ENCODE measurements at regions not wholly inside any gene's neighbourhood (a gene's known extent, or its start where the extent isn't known, plus 50 kb on each side); places are given as distances from the start of the nearest gene placed in this dataset.

GRCh38 chr17:53101706-53102105 is 721.0 kb upstream of the KIF2B start:
- TF ChIP-seq CTCF (conservative IDR thresholded peaks at IDR 0.05; ENCODE audit: low read length) = no peak
- no peak for DNase-seq (ENCODE audit: low read depth)

GRCh38 chr17:53100126-53100525 is 722.6 kb upstream of the KIF2B start:
- no peak overlapping the region for H3K4me3 ChIP-seq (ENCODE audit: low read length)
- no peak for DNase-seq (ENCODE audit: low read depth)
- no peak for TF ChIP-seq CTCF (conservative IDR thresholded peaks at IDR 0.05; ENCODE audit: low read length)

More at GRCh38 chr17:53101706-53102105, 721.0 kb upstream of the KIF2B start:
- H3K4me3 ChIP-seq (ENCODE audit: low read length) = no peak overlapping the region

GRCh38 chr17:53093391-53093790 is 729.3 kb upstream of the KIF2B start:
- H3K4me3 ChIP-seq (ENCODE audit: low read length) = no peak overlapping the region
- no peak for DNase-seq (ENCODE audit: low read depth)
- no peak for TF ChIP-seq CTCF (conservative IDR thresholded peaks at IDR 0.05; ENCODE audit: low read length)

GRCh38 chr17:53092072-53092471 is 730.7 kb upstream of the KIF2B start:
- TF ChIP-seq CTCF (conservative IDR thresholded peaks at IDR 0.05; ENCODE audit: low read length) = no peak
- no peak overlapping the region for H3K4me3 ChIP-seq (ENCODE audit: low read length)
- DNase-seq (ENCODE audit: low read depth) = no peak

- no peak for TF ChIP-seq CTCF (conservative IDR thresholded peaks at IDR 0.05; ENCODE audit: low read length)
- no peak for DNase-seq (ENCODE audit: low read depth)
- H3K4me3 ChIP-seq (ENCODE audit: low read length) = no peak overlapping the region
These were observed 732.0 kb upstream of the KIF2B start for GRCh38 chr17:53090770-53091169.

GRCh38 chr17:53088481-53088880 is 734.2 kb upstream of the KIF2B start:
- TF ChIP-seq CTCF (conservative IDR thresholded peaks at IDR 0.05; ENCODE audit: low read length) = no peak
- H3K4me3 ChIP-seq (ENCODE audit: low read length) = no peak overlapping the region
- no peak for DNase-seq (ENCODE audit: low read depth)

- no peak for DNase-seq (ENCODE audit: low read depth)
- no peak for TF ChIP-seq CTCF (conservative IDR thresholded peaks at IDR 0.05; ENCODE audit: low read length)
- H3K4me3 ChIP-seq (ENCODE audit: low read length) = no peak overlapping the region
These were observed 761.3 kb upstream of the KIF2B start for GRCh38 chr17:53061446-53061845.

Measured in AG10803 (cell line).